HUES48 (cell line): ENCODE measurements at regions not wholly inside any gene's neighbourhood (a gene's known extent, or its start where the extent isn't known, plus 50 kb on each side); places are given as distances from the start of the nearest gene placed in this dataset.

Source experiments
- H3K27ac ChIP-seq: one replicate; pipeline ENCODE4 v1.7.0; 2013; ENCODE audit warnings: low read depth, low read length, inconsistent platforms
- H3K27me3 ChIP-seq: 2 replicates; pipeline ENCODE4 v1.6.1; 2013; ENCODE audit warnings: mild to moderate bottlenecking, low read length; ENCODE audit not compliant: control insufficient read depth, insufficient read depth
- H3K36me3 ChIP-seq: 2 replicates; pipeline ENCODE4 v1.6.1; 2013; ENCODE audit warnings: low read length; ENCODE audit not compliant: control insufficient read depth, insufficient read depth
- H3K4me1 ChIP-seq: 2 replicates; pipeline ENCODE4 v1.6.1; 2013; ENCODE audit warnings: mild to moderate bottlenecking, low read length; ENCODE audit not compliant: control insufficient read depth, insufficient read depth
- H3K4me3 ChIP-seq: 2 replicates; pipeline ENCODE4 v1.5.1; 2013; ENCODE audit warnings: mild to moderate bottlenecking, low read depth, low read length
- H3K9ac ChIP-seq: 2 replicates; pipeline ENCODE4 v1.6.1; 2013; ENCODE audit warnings: mild to moderate bottlenecking, low read depth, low read length, moderate library complexity
- H3K9me3 ChIP-seq: 2 replicates; pipeline ENCODE4 v1.6.1; 2013; ENCODE audit warnings: low read length; ENCODE audit not compliant: control insufficient read depth, insufficient read depth

GRCh38 chr11:38266691-38267090, 1668.7 kb upstream of the RAG2 start:
- no peak overlapping the region for H3K27ac ChIP-seq
- H3K4me3 ChIP-seq: no peak overlapping the region
- peaks cover 6% of the 10 kb centered on the region; the same call in 1 of the 2 replicates for H3K9me3 ChIP-seq
- H3K9ac ChIP-seq: no peak overlapping the region
- H3K27me3 ChIP-seq: no peaks in the 10 kb centered on the region
- no peaks in the 10 kb centered on the region for H3K36me3 ChIP-seq
- H3K4me1 ChIP-seq: no peaks in the 10 kb centered on the region

DNA sequence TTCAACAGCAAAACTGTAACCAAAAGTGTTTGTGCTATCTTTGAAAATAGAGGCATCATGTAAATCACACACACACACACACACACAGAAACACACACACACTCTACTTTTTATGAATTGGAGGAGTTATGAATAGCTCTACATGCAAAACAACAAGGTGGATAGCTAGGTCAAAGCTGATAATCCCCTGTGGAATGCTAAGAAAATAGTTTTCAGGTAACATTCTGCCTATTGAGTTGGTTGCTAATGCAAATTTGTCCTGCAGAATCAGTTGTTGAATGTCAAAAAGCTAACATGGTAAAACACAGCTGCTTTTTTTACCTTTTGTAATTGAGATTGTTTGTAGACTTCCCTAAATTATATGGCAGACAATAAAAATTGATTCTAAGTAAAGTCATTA, 1658.4 kb upstream of the RAG2 start:
- Histone ChIP-seq H3K9ac (0 out of 2 replicates have a peak overlapping the region, but pooled peaks have one; percentile 35), H3K36me3 (no peaks in the 10 kb centered on the region), H3K27me3 (no peaks in the 10 kb centered on the region), H3K9me3 (no peaks in the 10 kb centered on the region), H3K4me3 (no peak overlapping the region; the same call in 1 of the 2 replicates), H3K27ac (peak overlapping the region; percentile 72), H3K4me1 (peaks cover 44% of the 10 kb centered on the region)

DNA sequence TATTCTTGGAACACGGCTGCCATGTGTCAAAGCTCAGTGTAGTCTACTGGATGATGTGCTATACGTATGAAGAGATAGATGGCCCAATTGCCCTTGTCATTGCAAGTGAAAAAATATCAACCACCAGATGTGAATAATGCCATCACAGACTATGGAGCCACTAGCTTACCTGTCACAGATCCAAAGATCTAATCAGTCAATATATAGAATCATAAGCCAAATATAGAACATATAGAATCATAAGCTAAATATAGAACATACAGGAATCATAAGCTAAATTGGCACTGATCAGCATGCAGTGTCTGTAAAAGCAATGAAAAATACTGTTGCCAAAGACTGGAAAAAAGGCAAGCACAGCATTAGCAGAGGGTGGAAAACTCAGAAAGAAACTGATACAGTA, 1656.9 kb upstream of the RAG2 start:
- H3K9ac ChIP-seq: no peak overlapping the region
- no peaks in the 10 kb centered on the region for H3K27me3 ChIP-seq
- no peaks in the 10 kb centered on the region for H3K36me3 ChIP-seq
- H3K27ac ChIP-seq: no peak overlapping the region
- peaks cover 44% of the 10 kb centered on the region for H3K4me1 ChIP-seq
- H3K4me3 ChIP-seq: no peak overlapping the region
- peaks cover 3% of the 10 kb centered on the region; the same call in 1 of the 2 replicates for H3K9me3 ChIP-seq

DNA sequence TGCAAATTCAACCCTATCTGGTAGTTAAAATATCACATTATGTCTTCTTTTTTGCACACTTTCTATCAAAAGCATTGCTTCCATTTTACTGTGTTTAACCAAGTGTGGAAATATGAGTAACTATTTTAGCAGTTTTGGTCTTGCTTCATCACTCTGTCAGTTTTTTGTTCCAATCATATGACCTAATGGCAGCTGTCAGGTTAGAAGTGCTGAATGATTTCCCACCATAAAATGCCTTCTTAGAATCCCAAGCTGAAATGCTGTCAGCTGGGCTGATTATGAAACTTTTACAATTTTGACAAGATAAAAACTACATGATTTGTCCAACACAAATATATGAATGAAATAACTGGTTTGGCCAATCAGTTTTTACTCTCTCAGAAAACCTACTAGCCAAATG, 1654.6 kb upstream of the RAG2 start:
- H3K27ac ChIP-seq: no peak overlapping the region
- H3K27me3 ChIP-seq: no peaks in the 10 kb centered on the region
- no peaks in the 10 kb centered on the region for H3K36me3 ChIP-seq
- H3K4me1 ChIP-seq: peaks cover 30% of the 10 kb centered on the region
- H3K9ac ChIP-seq: no peak overlapping the region
- peaks cover 3% of the 10 kb centered on the region; the same call in 1 of the 2 replicates for H3K9me3 ChIP-seq
- H3K4me3 ChIP-seq: no peak overlapping the region

GRCh38 chr11:38246451-38246850, 1648.4 kb upstream of the RAG2 start:
- no peak overlapping the region for H3K4me3 ChIP-seq
- H3K9ac ChIP-seq: no peak overlapping the region
- H3K36me3 ChIP-seq: no peaks in the 10 kb centered on the region
- H3K27me3 ChIP-seq: no peaks in the 10 kb centered on the region
- no peaks in the 10 kb centered on the region for H3K4me1 ChIP-seq
- H3K27ac ChIP-seq: no peak overlapping the region
- peaks cover 3% of the 10 kb centered on the region; the same call in 1 of the 2 replicates for H3K9me3 ChIP-seq

DNA sequence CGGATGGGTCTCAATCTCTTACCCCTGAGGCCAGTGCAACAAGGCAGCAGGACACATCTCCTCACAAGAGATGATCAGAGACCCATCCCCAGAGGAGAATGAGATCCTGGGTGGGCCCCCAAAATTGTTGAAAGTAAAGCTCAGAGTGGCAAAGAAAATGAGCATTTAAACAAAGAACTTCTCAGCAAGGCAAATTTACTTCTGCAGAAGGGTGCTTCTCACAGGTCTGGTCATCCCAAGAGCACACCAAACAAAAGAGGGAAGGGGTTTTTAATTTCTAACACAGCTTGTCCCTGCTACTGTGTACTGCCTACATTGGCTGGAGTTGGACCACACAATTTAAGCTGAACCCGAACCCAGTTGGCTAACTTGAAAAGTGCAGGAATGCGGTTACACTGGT, 1628.6 kb upstream of the RAG2 start:
- no peak overlapping the region for H3K27ac ChIP-seq
- no peaks in the 10 kb centered on the region for H3K27me3 ChIP-seq
- no peaks in the 10 kb centered on the region for H3K4me1 ChIP-seq
- H3K9ac ChIP-seq: no peak overlapping the region
- H3K4me3 ChIP-seq: no peak overlapping the region
- H3K36me3 ChIP-seq: no peaks in the 10 kb centered on the region
- peaks cover 48% of the 10 kb centered on the region for H3K9me3 ChIP-seq

- Histone ChIP-seq H3K9ac (no peak overlapping the region), H3K4me1 (no peaks in the 10 kb centered on the region), H3K27ac (no peak overlapping the region), H3K4me3 (no peak overlapping the region), H3K9me3 (peaks cover 28% of the 10 kb centered on the region), H3K36me3 (no peaks in the 10 kb centered on the region), H3K27me3 (no peaks in the 10 kb centered on the region)
These were observed 1623.3 kb upstream of the RAG2 start for GRCh38 chr11:38221295-38221694.

DNA sequence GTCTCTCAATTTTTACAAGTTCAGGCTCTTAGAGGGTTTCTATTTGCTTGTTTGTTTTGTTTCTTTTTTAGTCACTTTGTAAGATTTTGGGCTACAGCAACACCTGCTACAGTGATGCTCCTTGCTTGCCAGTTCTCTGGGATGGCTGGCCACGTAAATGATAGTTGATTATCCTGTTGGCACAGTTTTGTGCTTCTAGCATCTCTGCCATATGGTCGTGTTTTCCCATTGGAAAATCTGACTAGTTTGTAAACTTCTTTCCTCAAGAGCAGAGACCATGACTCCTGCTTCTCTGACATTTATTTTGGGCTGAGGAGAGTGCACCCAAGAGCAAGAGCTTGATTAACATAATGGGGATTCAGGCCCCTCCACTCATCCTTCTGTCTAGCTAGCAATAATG, 1621.6 kb upstream of the RAG2 start:
- Histone ChIP-seq H3K27me3 (no peaks in the 10 kb centered on the region), H3K27ac (no peak overlapping the region), H3K9me3 (peaks cover 17% of the 10 kb centered on the region), H3K4me1 (no peaks in the 10 kb centered on the region; the same call in 1 of the 2 replicates), H3K9ac (no peak overlapping the region), H3K4me3 (no peak overlapping the region), H3K36me3 (no peaks in the 10 kb centered on the region)

DNA sequence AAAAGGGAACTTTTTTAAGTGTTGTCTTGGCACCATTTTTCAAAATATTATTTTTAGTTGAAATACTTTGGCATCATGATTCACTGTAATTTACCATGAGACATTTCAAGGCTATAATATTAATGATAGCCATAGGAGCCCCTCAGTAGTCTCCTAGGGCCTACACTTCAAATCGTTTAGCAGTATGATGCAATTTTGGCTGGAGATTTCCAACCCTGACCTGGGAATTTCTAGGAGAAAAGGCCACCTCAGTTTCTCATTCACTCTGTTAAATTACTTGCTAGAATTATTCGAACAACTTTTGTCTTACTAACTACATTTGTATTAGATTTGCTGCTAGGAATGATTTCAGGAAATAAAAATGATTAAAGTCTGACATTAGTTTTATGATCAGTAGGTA, 1610.9 kb upstream of the RAG2 start:
- no peak overlapping the region for H3K9ac ChIP-seq
- H3K4me3 ChIP-seq: no peak overlapping the region
- H3K27ac ChIP-seq: no peak overlapping the region
- no peaks in the 10 kb centered on the region for H3K27me3 ChIP-seq
- H3K4me1 ChIP-seq: no peaks in the 10 kb centered on the region
- no peaks in the 10 kb centered on the region for H3K36me3 ChIP-seq
- H3K9me3 ChIP-seq: no peaks in the 10 kb centered on the region

DNA sequence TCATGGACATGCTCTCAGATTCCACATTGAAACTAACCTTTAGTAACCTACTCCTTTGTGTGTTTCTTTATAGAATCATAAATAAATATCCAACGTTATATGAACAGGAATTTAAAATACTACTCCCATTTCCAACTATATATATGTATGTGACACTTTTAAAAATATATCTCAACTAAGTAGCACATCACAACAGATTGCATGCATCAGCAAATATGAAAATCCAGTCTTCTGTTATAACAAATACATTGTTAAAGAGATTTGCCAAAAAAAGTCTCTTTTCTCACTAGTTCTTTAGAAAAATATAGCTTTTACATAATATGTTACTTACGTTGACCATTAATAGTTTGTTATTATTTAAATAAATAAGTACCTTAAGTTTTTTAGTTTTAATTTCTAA, 1608.6 kb upstream of the RAG2 start:
- Histone ChIP-seq H3K9me3 (no peaks in the 10 kb centered on the region), H3K4me1 (no peaks in the 10 kb centered on the region), H3K27ac (no peak overlapping the region), H3K4me3 (no peak overlapping the region), H3K9ac (no peak overlapping the region), H3K36me3 (no peaks in the 10 kb centered on the region), H3K27me3 (no peaks in the 10 kb centered on the region)

GRCh38 chr11:38191101-38191500, 1593.1 kb upstream of the RAG2 start:
- Histone ChIP-seq H3K36me3 (no peaks in the 10 kb centered on the region), H3K27ac (no peak overlapping the region), H3K9me3 (0 out of 2 replicates have a peak, but pooled peaks cover 4% of the 10 kb centered on the region), H3K27me3 (no peaks in the 10 kb centered on the region), H3K9ac (no peak overlapping the region), H3K4me3 (no peak overlapping the region), H3K4me1 (no peaks in the 10 kb centered on the region)
